Upper lobe of left lung (tissue), 6 donors: ENCODE measurements at regions not wholly inside any gene's neighbourhood (a gene's known extent, or its start where the extent isn't known, plus 50 kb on each side); places are given as distances from the start of the nearest gene placed in this dataset.
"Not testable (repeated sequence)": the region's sequence is repeated elsewhere in the genome, so short reads cannot be mapped to it uniquely, and the experiment has no call there.

ENCODE experiments used
- ATAC-seq, 2 donors: fragments of 200-7000 bp; cut with Tn5 transposase; one replicate each; pipeline ENCODE4 v1.9.1; 2022; ENCODE audit warnings: mild to moderate bottlenecking in 2 of 2, moderate library complexity in 2 of 2; ENCODE audit not compliant: low FRiP score in 2 of 2
- DNase-seq, 2 donors: peaks; one replicate each; pipeline ENCODE4 v3.0.0-alpha.2; 2019 to 2020
- H3K27ac ChIP-seq, 4 donors: fragments of 200-600 bp; sonication (generic); one replicate each; pipeline ENCODE4 v1.5.1; 2016 to 2019
- H3K27me3 ChIP-seq, 4 donors: fragments of 200-600 bp; sonication (generic); one replicate each; pipeline ENCODE4 v1.5.1; 2017 to 2019
- H3K36me3 ChIP-seq, 4 donors: fragments of 200-600 bp; sonication (generic); one replicate each; pipeline ENCODE4 v1.5.1; 2016 to 2019
- H3K4me1 ChIP-seq, 4 donors: fragments of 200-600 bp; sonication (generic); one replicate each; pipeline ENCODE4 v1.5.1; 2018 to 2019
- H3K4me3 ChIP-seq, 4 donors: fragments of 200-600 bp; sonication (generic); one replicate each; pipeline ENCODE4 v1.5.1; 2017 to 2019; ENCODE audit warnings: mild to moderate bottlenecking in 2 of 4, moderate library complexity in 1 of 4
- H3K9me3 ChIP-seq, 4 donors: fragments of 200-600 bp; sonication (generic); one replicate each; pipeline ENCODE4 v1.5.1; 2018 to 2019
- CTCF ChIP-seq, 6 experiments: fragments of 450-650 bp in 4 of 6; fragments of 200-600 bp in 2 of 6; sonication (generic) in 2 of 6; IDR thresholded peaks; one replicate each; pipeline ENCODE4 v1.5.1; 2016 to 2019; ENCODE audit warnings: antibody characterized with exemption in 6 of 6
- EP300 ChIP-seq, 4 donors: sonication (generic); formaldehyde crosslinking; IDR thresholded peaks; one replicate each; pipeline ENCODE4 v1.5.1; 2017; ENCODE audit warnings: antibody characterized with exemption in 4 of 4, control low read depth in 2 of 4
- POLR2A ChIP-seq, 4 donors: fragments of 450-650 bp; IDR thresholded peaks; one replicate each; pipeline ENCODE4 v1.5.1; 2016 to 2017; ENCODE audit warnings: antibody characterized with exemption in 4 of 4, mild to moderate bottlenecking in 2 of 4
- POLR2AphosphoS5 ChIP-seq, 2 donors: sonication (generic); formaldehyde crosslinking; IDR thresholded peaks; one replicate each; pipeline ENCODE4 v1.5.1; 2017; ENCODE audit warnings: antibody characterized with exemption in 2 of 2
- WGBS, 2 donors: methylation state at CpG; one replicate each; pipeline ENCODE4 v1.1.5; 2017 to 2018; 5-methylcytosine and 5-hydroxymethylcytosine counted together
- donor health status: DM: no; HTN: no; CAD: no; lungs with moderate emphysema.
- donor health status: DM: no; HTN: yes; CAD: no; lungs with severe emphysema.

GRCh38 chr12:48409938-48410337, 59.2 kb upstream of the ZNF641 start:
- H3K27ac ChIP-seq, H3K4me1 ChIP-seq, H3K27me3 ChIP-seq, H3K36me3 ChIP-seq, DNase-seq, ATAC-seq, H3K4me3 ChIP-seq, H3K9me3 ChIP-seq: not testable (repeated sequence)
- 20 to 61% methylated on average over 1 to 3 of the region's 3 CpGs for WGBS, 2 donors

GRCh38 chr12:48413388-48413787, 59.0 kb upstream of the ANP32D start:
- no peak overlapping the region for H3K4me3 ChIP-seq
- no peaks in the 10 kb centered on the region for H3K9me3 ChIP-seq
- no peak overlapping the region for H3K27ac ChIP-seq
- 81 to 85% methylated on average over 3 of the region's 3 CpGs for WGBS, 2 donors
- ATAC-seq: no peak
- H3K36me3 ChIP-seq: no peaks in the 10 kb centered on the region
- TF ChIP-seq POLR2AphosphoS5 (IDR thresholded peaks at IDR 0.05): no peak
- TF ChIP-seq EP300 (IDR thresholded peaks at IDR 0.05): no peak
- TF ChIP-seq POLR2A (IDR thresholded peaks at IDR 0.05): no peak
- no peak for TF ChIP-seq CTCF (IDR thresholded peaks at IDR 0.05)
- no peaks in the 10 kb centered on the region for H3K27me3 ChIP-seq
- DNase-seq: no peak
- no peaks in the 10 kb centered on the region for H3K4me1 ChIP-seq

GRCh38 chr12:48414021-48414420, 58.3 kb upstream of the ANP32D start:
- Histone ChIP-seq H3K36me3 (no peaks in the 10 kb centered on the region), H3K27me3 (no peaks in the 10 kb centered on the region), H3K27ac (peak overlapping the region in 2 of 4 donors; percentile 9 to 17), H3K4me3 (no peak overlapping the region), H3K9me3 (no peaks in the 10 kb centered on the region), H3K4me1 (no peaks in the 10 kb centered on the region)
- TF ChIP-seq POLR2AphosphoS5 (IDR thresholded peaks at IDR 0.05) (no peak), POLR2A (IDR thresholded peaks at IDR 0.05) (no peak), CTCF (IDR thresholded peaks at IDR 0.05) (no peak), EP300 (IDR thresholded peaks at IDR 0.05) (no peak)
- peak in 1 of 2 donors; percentile 55 for ATAC-seq
- 53 to 61% methylated on average over 4 of the region's 4 CpGs for WGBS, 2 donors
- DNase-seq: no peak

GRCh38 chr12:48419116-48419935, 53.0 kb upstream of the ANP32D start:
- H3K27me3 ChIP-seq: no peaks in the 10 kb centered on the region
- H3K4me1 ChIP-seq: no peaks in the 10 kb centered on the region
- no peaks in the 10 kb centered on the region for H3K9me3 ChIP-seq
- ATAC-seq (no peak), DNase-seq (no peak)
- H3K4me3 ChIP-seq: no peak overlapping the region
- H3K36me3 ChIP-seq: no peaks in the 10 kb centered on the region
- no peak for TF ChIP-seq POLR2AphosphoS5 (IDR thresholded peaks at IDR 0.05)
- no peak for TF ChIP-seq EP300 (IDR thresholded peaks at IDR 0.05)
- WGBS, 2 donors: 64 to 68% methylated on average over 6 of the region's 6 CpGs
- H3K27ac ChIP-seq: no peak overlapping the region

GRCh38 chr12:48420039-48420775, 52.2 kb upstream of the ANP32D start:
- TF ChIP-seq POLR2AphosphoS5 (IDR thresholded peaks at IDR 0.05) (no peak), EP300 (IDR thresholded peaks at IDR 0.05) (no peak), POLR2A (IDR thresholded peaks at IDR 0.05) (no peak), CTCF (IDR thresholded peaks at IDR 0.05) (no peak)
- no peaks in the 10 kb centered on the region for H3K4me1 ChIP-seq
- H3K36me3 ChIP-seq: no peaks in the 10 kb centered on the region
- no peaks in the 10 kb centered on the region for H3K9me3 ChIP-seq
- DNase-seq: no peak
- ATAC-seq: no peak
- WGBS, 2 donors: 26 to 34% methylated on average over 3 of the region's 3 CpGs
- H3K4me3 ChIP-seq: no peak overlapping the region
- H3K27ac ChIP-seq: no peak overlapping the region
- H3K27me3 ChIP-seq: no peaks in the 10 kb centered on the region
